H9 (cell line): ENCODE measurements at regions not wholly inside any gene's neighbourhood (a gene's known extent, or its start where the extent isn't known, plus 50 kb on each side); places are given as distances from the start of the nearest gene placed in this dataset.

Experiments used
- DNase-seq: peaks from one replicate; pipeline ENCODE4 v3.0.0-alpha.2; 2017
- H2AFZ ChIP-seq: one replicate; pipeline ENCODE4 v1.6.1; 2013; ENCODE audit warnings: mild to moderate bottlenecking, low read length, control low read depth, moderate library complexity
- H2AK5ac ChIP-seq: 2 replicates; pipeline ENCODE4 v1.6.1; 2013; ENCODE audit warnings: low read length, control low read depth, mixed read lengths; ENCODE audit not compliant: insufficient read length
- H2BK120ac ChIP-seq: one replicate; pipeline ENCODE4 v1.6.1; 2013; ENCODE audit warnings: low read depth, mild to moderate bottlenecking, low read length, control low read depth, inconsistent platforms; ENCODE audit not compliant: poor library complexity, severe bottlenecking
- H2BK12ac ChIP-seq: 2 replicates; pipeline ENCODE4 v1.6.1; 2013; ENCODE audit warnings: low read length, control low read depth, mixed read lengths, low read depth; ENCODE audit not compliant: insufficient read length
- H2BK15ac ChIP-seq: 2 replicates; pipeline ENCODE4 v1.6.1; 2013; ENCODE audit warnings: low read depth, low read length, control low read depth
- H2BK20ac ChIP-seq: one replicate; pipeline ENCODE4 v1.6.1; 2013; ENCODE audit warnings: low read depth, mild to moderate bottlenecking, low read length, control low read depth, inconsistent platforms; ENCODE audit not compliant: poor library complexity, severe bottlenecking
- H2BK5ac ChIP-seq: 2 replicates; pipeline ENCODE4 v1.6.1; 2013; ENCODE audit warnings: low read length, control low read depth, mixed read lengths; ENCODE audit not compliant: insufficient read length
- H3K14ac ChIP-seq: 2 replicates; pipeline ENCODE4 v1.6.1; 2013; ENCODE audit warnings: low read length, control low read depth; ENCODE audit not compliant: insufficient read depth
- H3K18ac ChIP-seq: 2 replicates; pipeline ENCODE4 v1.6.1; 2013; ENCODE audit warnings: low read depth, mild to moderate bottlenecking, mixed read lengths, low read length, control low read depth; ENCODE audit not compliant: insufficient read length
- H3K23ac ChIP-seq: 2 replicates; pipeline ENCODE4 v1.6.1; 2013; ENCODE audit warnings: low read length, control low read depth, mixed read lengths, low read depth; ENCODE audit not compliant: insufficient read length
- H3K23me2 ChIP-seq: 2 replicates; pipeline ENCODE4 v1.6.1; 2013; ENCODE audit warnings: low read depth, mild to moderate bottlenecking, mixed read lengths, low read length, control low read depth; ENCODE audit not compliant: insufficient read length, poor library complexity, severe bottlenecking
- H3K27ac ChIP-seq: 2 replicates; pipeline ENCODE4 v1.5.1; 2013; ENCODE audit warnings: low read length, control low read depth, mixed read lengths, low read depth; ENCODE audit not compliant: insufficient read length
- H3K27me3 ChIP-seq: 2 replicates; pipeline ENCODE4 v1.6.1; 2013; ENCODE audit warnings: low read length, control low read depth, inconsistent platforms; ENCODE audit not compliant: insufficient read depth
- H3K4ac ChIP-seq: 2 replicates; pipeline ENCODE4 v1.6.1; 2013; ENCODE audit warnings: low read depth, mild to moderate bottlenecking, control low read depth, inconsistent platforms, low read length, moderate library complexity
- H3K4me1 ChIP-seq: 2 replicates; pipeline ENCODE4 v1.6.1; 2013; ENCODE audit warnings: low read length, control low read depth, inconsistent platforms; ENCODE audit not compliant: insufficient read depth
- H3K4me2 ChIP-seq: 2 replicates; pipeline ENCODE4 v1.6.1; 2013; ENCODE audit warnings: low read length, control low read depth, mixed read lengths; ENCODE audit not compliant: insufficient read length, insufficient read depth
- H3K56ac ChIP-seq: 2 replicates; pipeline ENCODE4 v1.6.1; 2013; ENCODE audit warnings: low read depth, mild to moderate bottlenecking, mixed read lengths, low read length, control low read depth; ENCODE audit not compliant: insufficient read length
- H3K79me1 ChIP-seq: 2 replicates; pipeline ENCODE4 v1.6.1; 2013; ENCODE audit warnings: low read depth, mild to moderate bottlenecking, moderate library complexity, low read length, control low read depth, inconsistent platforms; ENCODE audit not compliant: insufficient read depth, poor library complexity, severe bottlenecking
- H3K79me2 ChIP-seq: 2 replicates; pipeline ENCODE4 v1.6.1; 2013; ENCODE audit warnings: low read length, control low read depth, inconsistent platforms; ENCODE audit not compliant: insufficient read depth
- H3K9ac ChIP-seq: 2 replicates; pipeline ENCODE4 v1.6.1; 2013; ENCODE audit warnings: low read length, control low read depth, mixed read lengths; ENCODE audit not compliant: insufficient read length; ENCODE audit errors: extremely low read depth
- H3K9me3 ChIP-seq: one replicate; pipeline ENCODE4 v1.6.1; 2013; ENCODE audit warnings: low read depth, low read length, inconsistent platforms; ENCODE audit not compliant: control insufficient read depth
- H3T11ph ChIP-seq: one replicate; pipeline ENCODE4 v1.6.1; 2013; ENCODE audit warnings: mild to moderate bottlenecking, low read length, control low read depth, inconsistent platforms
- H4K20me1 ChIP-seq: one replicate; pipeline ENCODE4 v1.6.1; 2013; ENCODE audit not compliant: control insufficient read depth, insufficient read length, insufficient read depth
- H4K5ac ChIP-seq: 2 replicates; pipeline ENCODE4 v1.6.1; 2013; ENCODE audit warnings: low read depth, mild to moderate bottlenecking, mixed read lengths, low read length, control low read depth; ENCODE audit not compliant: insufficient read length
- H4K8ac ChIP-seq: replicated peaks from 2 replicates; pipeline ENCODE4 v1.6.1; 2013; ENCODE audit warnings: low read length, control low read depth, mixed read lengths, low read depth; ENCODE audit not compliant: insufficient read length
- H4K91ac ChIP-seq: 2 replicates; pipeline ENCODE4 v1.6.1; 2013; ENCODE audit warnings: low read depth, mild to moderate bottlenecking, moderate library complexity, mixed read lengths, low read length, control low read depth; ENCODE audit not compliant: insufficient read length
- H3K27ac Mint-ChIP-seq, 3 experiments: 2 replicates in 2 of 3; 3 replicates in 1 of 3; pipeline ENCODE4 v1.8.0; 2020 to 2021; ENCODE audit warnings: mixed read lengths in 3 of 3, mild to moderate bottlenecking in 1 of 3, moderate library complexity in 1 of 3
- H3K27me3 Mint-ChIP-seq: 2 replicates; pipeline ENCODE4 v1.8.0; 2021; ENCODE audit warnings: low read depth, mild to moderate bottlenecking, moderate library complexity, mixed read lengths
- H3K36me3 Mint-ChIP-seq, 3 experiments: 2 replicates in 2 of 3; 3 replicates in 1 of 3; pipeline ENCODE4 v1.8.0; 2020 to 2021; ENCODE audit warnings: low read depth in 3 of 3, mixed read lengths in 3 of 3; ENCODE audit not compliant: insufficient read depth in 1 of 3
- H3K4me1 Mint-ChIP-seq, 2 experiments: 2 replicates each; pipeline ENCODE4 v1.8.0; 2020; ENCODE audit warnings: mixed read lengths in 2 of 2
- H3K4me3 Mint-ChIP-seq, 2 experiments: 2 replicates in 1 of 2; 3 replicates in 1 of 2; pipeline ENCODE4 v1.8.0; 2020 to 2021; ENCODE audit warnings: mild to moderate bottlenecking in 2 of 2, mixed read lengths in 2 of 2, moderate library complexity in 1 of 2
- H3K9me3 Mint-ChIP-seq, 2 experiments: 2 replicates in 1 of 2; 3 replicates in 1 of 2; pipeline ENCODE4 v1.8.0; 2020; ENCODE audit warnings: mild to moderate bottlenecking in 2 of 2, mixed read lengths in 2 of 2, moderate library complexity in 1 of 2
- WGBS: extraction: QIAGEN DNeasy Blood & Tissue Kit; methylation state at CpG from one replicate; pipeline ENCODE4 v1.1.7; 2013; ENCODE audit warnings: missing lambda C conversion rate, low lambda C conversion rate, mixed read lengths; ENCODE audit not compliant: insufficient read length; ENCODE audit errors: extremely low coverage; 5-methylcytosine and 5-hydroxymethylcytosine counted together
- TF ChIP-seq, protein P1 (sequence below): fragments of 200-600 bp; sonication (generic); conservative IDR thresholded peaks from 3 replicates; pipeline ENCODE4 v1.8.0; 2021; ENCODE audit warnings: antibody characterized with exemption, mild to moderate bottlenecking

DNA sequence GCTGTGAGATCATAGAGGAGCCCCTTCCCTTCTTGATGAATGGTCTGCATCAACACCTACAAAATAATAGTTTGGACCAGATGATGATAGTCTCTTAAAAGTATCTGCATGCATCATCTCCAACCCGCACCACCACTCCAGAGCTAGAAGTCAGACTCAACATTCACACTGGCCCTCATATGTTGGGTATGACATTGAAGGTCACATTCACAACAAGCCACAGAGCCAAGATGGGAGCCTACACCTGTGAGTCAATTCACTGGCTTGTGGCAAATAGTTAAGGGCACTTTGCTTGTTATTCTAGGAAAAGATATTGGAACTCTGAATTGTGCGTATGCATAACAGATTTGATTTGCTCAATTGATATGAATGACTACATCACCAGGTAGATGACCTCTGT lies 1197.9 kb downstream of the VRK1 start:
- WGBS, result no CpG with 5 or more reads among the region's 2 CpGs

More for the DNA sequence above, 1197.9 kb downstream of the VRK1 start:
- Histone ChIP-seq H3K79me1 (no peaks in the 10 kb centered on the region), H3K27me3 (no peaks in the 10 kb centered on the region; the same call in 1 of the 2 replicates), H2BK20ac (no peak overlapping the region), H3K23ac (no peak overlapping the region), H4K91ac (no peak overlapping the region), H3K4me1 (peaks cover 2% of the 10 kb centered on the region; the same call in 1 of the 2 replicates), H3K9ac (no peak overlapping the region), H4K5ac (no peak overlapping the region), H3K18ac (no peak overlapping the region), H3K79me2 (no peaks in the 10 kb centered on the region), H3K4ac (no peak overlapping the region), H2AFZ (no peak overlapping the region), H3K23me2 (no peaks in the 10 kb centered on the region), H3K27ac (no peak overlapping the region), H3K14ac (no peak overlapping the region), H2AK5ac (no peak overlapping the region), H2BK5ac (no peak overlapping the region), H2BK120ac (no peak overlapping the region), H3K56ac (no peak overlapping the region), H3K9me3 (no peaks in the 10 kb centered on the region), H3K4me2 (no peak overlapping the region), H4K8ac (no peak overlapping the region), H2BK15ac (no peak overlapping the region), H2BK12ac (no peak overlapping the region), H3T11ph (no peak overlapping the region), H4K20me1 (no peaks in the 10 kb centered on the region)
- Mint-ChIP-seq H3K36me3 (no peaks in the 10 kb centered on the region), H3K27ac (no peak overlapping the region), H3K9me3 (no peaks in the 10 kb centered on the region), H3K4me1 (peaks cover 0 to 3% of the 10 kb centered on the region in 2 experiments; a peak in 1 of 4 replicates), H3K27me3 (no peaks in the 10 kb centered on the region), H3K4me3 (no peak overlapping the region)
- no peak for DNase-seq
- TF ChIP-seq, protein P1, sequence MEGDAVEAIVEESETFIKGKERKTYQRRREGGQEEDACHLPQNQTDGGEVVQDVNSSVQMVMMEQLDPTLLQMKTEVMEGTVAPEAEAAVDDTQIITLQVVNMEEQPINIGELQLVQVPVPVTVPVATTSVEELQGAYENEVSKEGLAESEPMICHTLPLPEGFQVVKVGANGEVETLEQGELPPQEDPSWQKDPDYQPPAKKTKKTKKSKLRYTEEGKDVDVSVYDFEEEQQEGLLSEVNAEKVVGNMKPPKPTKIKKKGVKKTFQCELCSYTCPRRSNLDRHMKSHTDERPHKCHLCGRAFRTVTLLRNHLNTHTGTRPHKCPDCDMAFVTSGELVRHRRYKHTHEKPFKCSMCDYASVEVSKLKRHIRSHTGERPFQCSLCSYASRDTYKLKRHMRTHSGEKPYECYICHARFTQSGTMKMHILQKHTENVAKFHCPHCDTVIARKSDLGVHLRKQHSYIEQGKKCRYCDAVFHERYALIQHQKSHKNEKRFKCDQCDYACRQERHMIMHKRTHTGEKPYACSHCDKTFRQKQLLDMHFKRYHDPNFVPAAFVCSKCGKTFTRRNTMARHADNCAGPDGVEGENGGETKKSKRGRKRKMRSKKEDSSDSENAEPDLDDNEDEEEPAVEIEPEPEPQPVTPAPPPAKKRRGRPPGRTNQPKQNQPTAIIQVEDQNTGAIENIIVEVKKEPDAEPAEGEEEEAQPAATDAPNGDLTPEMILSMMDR, result no peak
